ENCODE measurements at regions not wholly inside any gene's neighbourhood (a gene's known extent, or its start where the extent isn't known, plus 50 kb on each side); places are given as distances from the start of the nearest gene placed in this dataset.
"Not testable (repeated sequence)": the region's sequence is repeated elsewhere in the genome, so short reads cannot be mapped to it uniquely, and the experiment has no call there.

DNA sequence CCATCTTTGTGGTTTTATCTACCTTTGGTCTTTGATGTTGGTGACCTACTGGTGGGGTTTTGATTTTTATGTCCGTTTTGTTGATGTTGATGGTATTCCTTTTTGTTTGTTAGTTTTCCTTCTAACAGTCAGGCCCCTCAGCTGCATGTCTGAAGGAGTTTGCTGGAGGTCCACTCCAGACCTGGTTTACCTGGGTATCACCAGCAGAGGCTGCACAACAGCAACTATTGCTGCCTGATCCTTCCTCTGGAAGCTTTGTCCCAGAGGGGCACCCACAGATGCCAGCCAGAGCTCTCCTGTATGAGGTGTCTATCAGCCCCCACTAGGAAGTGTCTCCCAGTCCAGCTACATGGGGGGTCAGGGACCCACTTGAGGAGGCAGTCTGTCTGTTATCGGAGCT lies 199.3 kb upstream of the WDFY3 start:
- DNase-seq (ENCODE audit: low spot score): no peak

DNA sequence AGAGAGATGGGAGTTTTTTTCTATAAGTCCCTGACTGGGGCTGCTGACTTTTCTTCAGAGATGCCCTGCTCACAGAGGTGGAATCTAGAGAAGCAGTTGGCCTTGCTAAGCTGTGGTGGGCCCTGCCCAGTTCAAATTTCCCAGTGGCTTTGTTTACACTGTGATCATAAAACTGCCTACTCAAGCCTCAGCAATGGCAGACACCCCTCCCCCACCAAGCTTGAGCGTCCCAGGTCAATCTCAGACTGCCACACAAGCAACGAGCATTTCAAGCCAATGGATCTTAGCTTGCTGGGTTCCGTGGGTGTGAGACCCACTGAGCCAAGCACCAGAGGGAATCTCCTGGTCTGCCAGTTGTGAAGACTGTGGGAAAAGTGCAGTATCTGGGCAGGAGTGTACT lies 199.8 kb upstream of the WDFY3 start:
- no peak for DNase-seq (ENCODE audit: low spot score)

DNA sequence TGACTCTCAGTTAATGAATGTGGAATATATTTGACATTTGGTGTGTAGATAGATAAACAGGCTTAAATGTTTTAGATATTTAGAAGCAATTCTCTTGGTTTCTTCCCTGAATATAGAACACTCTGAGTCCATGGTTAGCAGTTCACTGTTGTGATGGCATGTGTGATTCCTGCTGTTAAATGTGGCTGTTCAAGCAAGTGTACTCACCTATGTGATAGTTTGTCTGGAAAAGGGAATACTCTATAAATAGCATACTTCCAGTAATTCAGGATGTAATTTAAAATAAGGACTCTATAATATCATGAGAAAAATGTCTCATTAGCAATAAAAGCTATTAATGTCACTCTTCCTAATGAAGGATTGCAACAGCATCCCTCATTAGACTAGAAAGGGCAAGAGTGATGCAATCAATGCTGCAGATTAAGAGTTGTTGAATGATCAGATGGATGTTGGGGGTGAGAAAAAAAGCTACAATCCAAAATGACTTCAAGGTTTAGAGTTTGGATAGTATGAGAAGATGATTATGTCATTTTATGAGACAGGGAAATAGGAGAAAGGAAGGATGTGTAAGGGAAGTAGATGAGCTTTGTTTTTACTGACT lies 201.8 kb upstream of the WDFY3 start:
- no peak for DNase-seq (ENCODE audit: low spot score)

DNA sequence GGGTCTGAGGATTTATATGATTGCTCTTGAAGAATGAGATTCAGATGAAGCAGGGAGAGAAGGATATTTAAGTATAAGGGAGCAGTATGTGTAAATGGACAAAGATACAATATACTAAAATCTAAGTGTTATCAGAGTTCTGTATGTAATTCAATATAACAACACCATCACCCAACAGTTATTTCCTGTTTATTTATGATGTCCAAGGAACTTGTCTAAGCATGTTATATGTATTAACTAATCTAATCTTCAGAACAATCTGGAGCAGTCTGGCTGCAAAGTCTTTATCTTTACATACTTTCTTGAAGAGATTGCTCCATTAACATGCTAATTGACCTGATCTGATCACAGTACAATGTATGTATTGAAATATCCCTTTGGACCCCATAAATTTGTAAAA lies 203.8 kb upstream of the WDFY3 start:
- DNase-seq (ENCODE audit: low spot score): no peak

DNA sequence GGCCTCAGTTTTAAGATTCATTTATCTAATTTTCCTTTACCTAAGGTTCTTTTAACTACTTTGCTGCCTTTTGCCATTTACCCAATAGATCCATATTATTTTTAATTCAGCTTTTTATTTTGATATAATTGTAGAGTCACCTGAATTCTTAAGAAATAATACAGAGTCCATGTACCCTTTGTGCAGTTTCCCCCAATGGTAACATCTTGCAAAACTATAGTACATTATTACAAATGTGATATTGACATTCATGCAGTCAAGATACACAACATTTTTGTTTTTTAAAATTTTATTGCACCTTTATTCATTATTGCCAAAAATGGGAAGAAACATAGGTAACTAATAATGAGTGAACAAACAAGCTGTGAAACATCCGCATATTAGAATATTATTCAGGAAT lies 208.7 kb upstream of the WDFY3 start:
- no peak for DNase-seq (ENCODE audit: low spot score)

DNA sequence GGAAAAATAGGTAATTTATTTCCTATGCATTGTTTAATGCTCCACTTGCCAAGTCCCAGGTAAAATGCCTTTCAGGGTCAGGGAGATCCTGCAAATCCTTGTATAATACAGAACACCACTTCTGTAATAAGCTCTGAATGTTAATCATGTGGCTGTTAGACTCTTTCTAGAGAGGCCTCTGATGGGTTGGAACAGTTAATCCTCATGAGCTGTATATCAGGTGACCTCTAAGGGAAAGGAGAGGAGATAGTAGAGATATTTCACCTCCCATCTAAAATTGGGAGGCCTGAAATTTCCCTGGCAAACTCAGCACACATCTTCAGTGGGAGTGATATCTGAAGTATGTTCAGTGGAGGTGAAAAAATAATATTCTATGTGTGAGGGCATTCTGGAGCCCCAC lies 210.6 kb upstream of the WDFY3 start:
- DNase-seq (ENCODE audit: low spot score): no peak

DNA sequence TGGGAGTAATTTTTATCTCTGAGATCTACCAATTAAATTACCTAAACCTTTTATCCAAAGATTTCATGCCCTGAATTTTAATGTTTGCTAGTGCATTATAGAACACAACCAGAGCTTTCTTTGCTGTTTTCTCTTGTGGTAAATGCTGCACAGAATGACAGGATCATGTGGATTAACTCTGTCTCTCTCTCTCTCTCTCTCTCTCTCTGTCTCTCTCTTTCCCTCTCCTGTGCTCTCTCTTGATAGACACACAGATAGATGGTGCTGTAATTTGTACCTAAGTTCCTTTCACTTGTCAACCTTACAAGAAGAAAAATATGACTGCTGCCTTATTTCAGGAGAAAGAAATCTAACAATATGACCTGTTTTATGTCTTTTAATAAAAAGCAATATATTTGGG lies 211.2 kb upstream of the WDFY3 start:
- DNase-seq (ENCODE audit: low spot score): no peak

DNA sequence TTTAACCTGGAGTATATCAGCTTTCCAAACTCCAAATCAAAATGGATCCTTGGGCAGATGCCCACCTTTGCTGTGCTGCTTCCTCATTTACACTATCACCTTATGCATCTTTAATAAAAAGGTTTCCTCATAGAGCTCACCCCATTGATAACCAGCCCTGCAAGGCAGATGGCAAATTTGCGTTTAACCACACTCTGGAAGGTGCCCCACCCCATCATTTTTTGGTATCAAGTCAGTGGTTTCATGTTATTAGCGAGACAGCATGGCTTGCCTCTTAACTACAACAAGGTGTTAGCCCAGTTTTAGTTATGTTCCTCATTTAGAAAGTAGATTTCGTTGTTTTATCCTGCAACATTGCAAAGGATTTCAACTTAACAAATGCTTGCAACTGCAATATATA lies 214.0 kb upstream of the WDFY3 start:
- no peak for DNase-seq (ENCODE audit: low spot score)

DNA sequence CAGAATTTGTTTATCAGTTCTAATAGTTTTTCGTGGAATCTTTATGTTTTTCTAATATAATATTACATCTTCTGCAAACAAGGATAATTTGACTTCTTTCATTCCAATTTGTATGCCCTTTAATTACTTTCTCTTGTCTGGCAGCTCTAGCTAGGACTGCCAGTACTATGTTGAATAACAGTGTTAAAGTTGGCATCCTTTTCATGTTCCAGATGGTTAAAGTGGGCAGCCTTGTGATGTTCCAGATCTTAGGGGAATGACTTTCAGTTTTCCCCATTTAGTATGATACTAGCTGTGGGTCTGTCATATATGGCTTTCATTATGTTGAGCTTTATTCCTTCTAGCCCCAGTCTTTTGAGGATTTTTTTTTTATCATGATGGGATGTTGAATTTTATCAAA lies 220.6 kb upstream of the WDFY3 start:
- no peak for DNase-seq (ENCODE audit: low spot score)

DNA sequence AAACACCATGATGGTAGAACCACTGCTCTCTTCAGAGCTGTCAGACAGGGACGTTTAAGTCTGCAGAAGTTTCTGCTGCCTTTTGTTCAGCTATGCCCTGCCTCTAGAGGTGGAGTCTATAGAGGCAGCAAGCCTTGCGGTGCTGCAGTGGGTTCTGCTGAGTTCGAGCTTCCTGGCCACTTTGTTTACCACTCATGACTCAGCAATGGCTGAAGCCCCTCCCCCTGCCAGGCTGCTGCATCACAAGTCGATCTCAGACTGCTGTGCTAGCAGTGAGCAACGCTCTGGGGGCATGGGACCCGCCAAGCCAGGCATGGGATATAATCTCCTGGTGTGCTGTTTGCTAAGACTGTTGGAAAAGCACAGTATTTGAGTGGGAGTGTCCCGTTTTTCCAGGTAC lies 229.5 kb upstream of the WDFY3 start:
- not testable (repeated sequence) for DNase-seq (ENCODE audit: low spot score)

DNA sequence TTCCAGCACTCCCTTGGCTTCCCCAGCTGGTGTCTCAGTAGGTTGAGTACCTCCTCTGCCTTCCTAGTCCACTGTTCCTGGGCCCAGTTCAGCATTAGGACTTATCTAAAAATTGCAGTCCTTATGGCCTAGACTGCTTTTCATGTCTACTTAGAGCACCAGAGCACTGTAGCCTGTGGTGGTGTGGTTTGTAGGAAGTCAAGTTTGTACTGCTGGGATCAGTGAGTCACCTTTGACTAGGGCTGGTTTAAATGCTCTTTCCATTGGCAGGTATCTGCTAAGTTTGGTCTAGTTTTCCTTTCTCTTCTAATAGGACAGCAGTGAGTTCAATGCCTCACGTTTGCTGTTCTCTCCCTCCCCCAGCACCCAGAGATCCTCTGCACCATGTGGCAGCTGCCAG lies 233.6 kb upstream of the WDFY3 start:
- DNase-seq (ENCODE audit: low spot score): no peak

DNA sequence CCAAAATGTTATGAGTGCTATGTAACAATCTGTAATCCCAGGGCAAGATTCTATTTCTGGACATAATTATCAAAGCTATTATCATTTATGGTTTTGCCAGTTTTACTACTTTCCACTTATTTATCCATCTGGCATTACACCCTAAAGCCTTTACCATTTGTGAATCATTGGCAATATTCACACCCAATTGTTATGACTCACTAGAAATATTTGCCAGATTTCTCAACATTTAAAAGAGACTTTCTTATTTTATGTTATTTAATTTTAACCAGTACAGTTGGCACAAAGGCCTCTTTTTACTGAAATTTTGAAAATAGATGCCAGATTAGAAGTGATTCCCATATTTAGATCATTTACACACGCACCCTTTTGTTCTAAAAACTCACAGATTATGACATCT lies 242.7 kb upstream of the WDFY3 start:
- no peak for DNase-seq (ENCODE audit: low spot score)

DNA sequence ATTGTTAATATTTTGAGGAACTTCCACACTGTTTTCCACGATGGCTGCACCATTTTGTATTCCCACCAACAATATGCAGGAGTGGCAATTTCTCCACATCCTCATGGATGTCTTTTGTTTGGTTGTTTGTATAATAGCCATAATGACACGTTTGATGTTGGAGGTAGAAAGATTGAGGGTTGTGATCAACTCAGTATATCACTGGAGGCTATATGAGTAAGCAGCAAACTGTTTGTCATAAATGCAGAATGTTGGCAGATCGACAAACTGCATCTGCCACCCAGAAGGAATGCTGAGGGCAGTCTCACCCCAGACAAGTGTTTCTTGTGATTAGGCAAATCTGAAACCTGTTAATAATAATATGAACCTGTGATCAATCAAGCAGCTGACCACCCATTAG lies 243.9 kb upstream of the WDFY3 start:
- DNase-seq (ENCODE audit: low spot score): no peak

DNA sequence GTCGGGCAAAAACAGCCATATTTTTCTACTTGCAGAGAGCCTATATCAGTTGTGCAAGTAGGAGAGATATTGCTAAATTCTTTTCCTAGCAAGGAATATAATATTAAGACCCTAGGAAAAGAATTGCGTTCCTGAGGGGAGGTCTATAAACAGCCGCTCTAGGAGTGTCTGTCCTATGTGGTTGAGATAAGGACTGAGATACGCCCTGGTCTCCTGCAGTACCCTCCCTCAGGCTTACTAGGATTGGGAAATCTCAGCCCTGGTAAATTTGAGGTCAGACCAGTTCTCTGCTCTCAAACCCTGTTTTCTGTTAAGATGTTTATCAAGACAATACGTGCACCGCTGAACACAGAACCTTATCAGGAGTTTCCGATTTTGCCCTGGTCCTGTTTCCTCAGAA lies 250.1 kb upstream of the WDFY3 start:
- not testable (repeated sequence) for DNase-seq (ENCODE audit: low spot score)

DNA sequence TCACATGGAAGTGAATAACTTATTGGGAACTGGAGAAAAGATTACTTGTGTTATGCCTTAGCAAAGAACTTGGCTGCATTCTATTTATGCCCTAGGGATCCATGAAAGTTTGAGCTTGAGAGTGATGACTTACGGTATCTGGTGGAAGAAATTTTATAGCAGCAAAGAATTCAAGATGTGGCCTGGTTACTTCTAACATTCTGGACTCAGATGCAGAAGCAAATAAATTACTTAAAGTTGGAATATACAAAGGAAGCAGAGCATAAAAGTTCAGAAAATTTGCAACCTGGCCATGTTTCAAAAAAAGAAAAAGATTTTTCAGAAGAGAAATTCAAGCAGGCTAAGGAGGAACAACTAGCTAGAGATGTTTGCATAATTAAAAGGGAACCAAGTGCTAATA lies 252.3 kb upstream of the WDFY3 start:
- DNase-seq (ENCODE audit: low spot score): no peak

DNA sequence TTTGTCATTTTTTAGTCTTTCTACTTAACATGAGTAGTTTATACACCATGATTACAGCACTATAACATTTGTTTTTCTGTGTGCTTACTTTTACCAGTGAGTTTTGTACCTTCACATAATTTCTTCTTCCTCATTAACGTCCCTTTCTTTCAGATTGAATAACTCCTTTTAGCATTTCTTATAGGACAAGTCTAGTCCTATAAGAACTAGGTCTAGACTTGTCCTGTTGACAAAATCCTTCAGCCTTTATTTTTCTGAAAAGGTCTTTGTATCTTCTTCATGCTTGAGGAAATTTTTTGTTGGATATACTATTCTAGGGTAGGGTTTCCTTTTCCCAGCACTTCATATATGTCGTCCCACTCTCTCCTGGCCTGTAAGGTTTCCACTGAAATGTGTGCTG lies 253.3 kb upstream of the ARHGAP24 start:
- no peak for DNase-seq (ENCODE audit: low spot score)

DNA sequence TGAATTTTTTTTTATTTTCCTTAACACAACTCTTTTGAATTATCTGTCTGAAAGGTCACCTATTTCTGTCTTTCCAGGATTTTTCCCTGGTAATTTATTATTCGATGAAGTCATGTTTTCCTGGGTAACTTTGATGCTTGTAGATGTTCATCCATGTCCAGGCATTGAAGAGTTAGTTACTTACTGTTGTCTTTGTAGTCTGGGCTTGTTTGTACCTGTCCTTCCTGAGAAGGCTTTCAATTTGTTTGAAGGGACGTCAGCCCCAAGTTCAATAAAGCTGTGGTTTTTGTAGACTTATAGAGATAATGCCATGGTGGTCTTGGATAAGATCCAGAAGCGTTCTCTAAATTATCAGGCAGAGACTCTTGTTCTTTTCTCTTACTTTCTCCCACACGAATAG lies 252.4 kb upstream of the ARHGAP24 start:
- no peak for DNase-seq (ENCODE audit: low spot score)

DNA sequence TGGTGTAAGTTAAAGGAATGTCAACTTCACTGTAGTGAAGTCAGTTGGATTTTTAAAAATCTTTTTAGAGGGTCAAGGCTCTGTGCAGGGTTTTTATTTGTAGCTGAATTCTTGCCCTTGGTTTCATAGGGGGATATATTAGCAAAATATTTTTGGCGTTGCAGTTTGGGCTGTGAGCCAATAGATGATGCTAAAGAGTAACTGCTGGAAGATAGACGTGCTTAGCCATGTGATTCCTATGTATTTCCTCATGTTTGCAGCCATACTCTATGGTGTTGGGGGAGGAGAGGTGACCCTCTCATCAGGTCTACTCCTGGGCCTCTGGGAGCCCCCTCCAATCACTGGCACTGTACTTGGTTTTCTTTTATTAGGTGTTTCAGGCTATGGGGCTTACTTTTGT lies 246.7 kb upstream of the ARHGAP24 start:
- DNase-seq (ENCODE audit: low spot score): no peak

DNA sequence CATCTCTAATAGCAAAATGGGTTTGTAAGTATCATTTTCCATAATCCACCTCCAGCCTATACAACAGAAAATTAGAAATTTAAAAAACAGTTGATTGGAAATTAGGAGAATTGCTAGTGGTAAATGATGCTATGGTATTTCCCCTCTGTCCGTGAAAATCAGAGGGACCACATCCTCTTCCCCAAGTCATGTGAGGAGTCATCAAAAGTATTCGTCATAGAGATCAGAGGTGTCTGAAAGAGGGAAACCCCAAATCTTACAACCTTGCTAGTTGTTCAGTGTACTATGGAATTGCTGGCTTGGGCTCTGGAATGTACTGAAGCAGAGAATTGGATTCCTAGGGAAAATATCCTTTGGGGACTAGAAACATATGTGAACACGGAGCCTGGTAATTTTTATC lies 241.4 kb upstream of the ARHGAP24 start:
- no peak for DNase-seq (ENCODE audit: low spot score)

DNA sequence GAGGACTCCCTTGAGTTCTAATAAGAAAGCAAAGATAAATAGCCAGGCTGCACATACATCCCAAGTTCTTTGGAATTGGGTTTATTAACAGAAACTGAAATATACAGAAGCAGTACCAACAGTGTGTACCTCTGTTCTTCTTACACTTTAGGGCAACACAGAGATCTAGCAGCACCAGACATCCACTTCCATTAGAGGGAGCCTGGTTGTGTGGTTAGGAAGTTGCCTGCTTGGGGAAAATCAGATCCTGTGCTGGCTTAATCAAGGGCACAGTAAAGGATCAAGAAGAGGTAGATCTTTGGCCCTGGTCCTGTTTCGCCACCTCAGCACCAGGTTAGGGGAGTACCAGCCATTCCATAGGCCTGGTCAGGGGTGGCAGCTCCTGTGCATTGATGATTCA lies 231.1 kb upstream of the ARHGAP24 start:
- DNase-seq (ENCODE audit: low spot score): no peak

DNA sequence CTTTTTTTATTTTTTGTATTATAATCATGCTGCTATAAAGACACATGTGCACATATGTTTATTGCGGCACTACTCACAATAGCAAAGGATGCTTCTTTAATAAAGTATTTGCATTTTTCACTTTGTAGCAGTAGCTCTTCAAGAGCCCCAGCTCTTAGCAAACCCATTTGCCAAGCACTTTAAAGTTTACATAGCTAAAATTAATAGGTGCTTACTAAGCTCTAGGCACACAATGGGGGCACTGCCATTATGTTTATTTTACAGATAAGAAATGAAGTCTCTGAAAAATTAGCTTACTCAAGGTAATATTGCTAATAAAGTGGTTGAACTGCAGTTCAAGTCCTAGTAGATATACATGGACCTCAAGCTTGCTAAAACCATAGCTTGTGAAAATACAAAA lies 230.3 kb upstream of the ARHGAP24 start:
- no peak for DNase-seq (ENCODE audit: low spot score)

DNA sequence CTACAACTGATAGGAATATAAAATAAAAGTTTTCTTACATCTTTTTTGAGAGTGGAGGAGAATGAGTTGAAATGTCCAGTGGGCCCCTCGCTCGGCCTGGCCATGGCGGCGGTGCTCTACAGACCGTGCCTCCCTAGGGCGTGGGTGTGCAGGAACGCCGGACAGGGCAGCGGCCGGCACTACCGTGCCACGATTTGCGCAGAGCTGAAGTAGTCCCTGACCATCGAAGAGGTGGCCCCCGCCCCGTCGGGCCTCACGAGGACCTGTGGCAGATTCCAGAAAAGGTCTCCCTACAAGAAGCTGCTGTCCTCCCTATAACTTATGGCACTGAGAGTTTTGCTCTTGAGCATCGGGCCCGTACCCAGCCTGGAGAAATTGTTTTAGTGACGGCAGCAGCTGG lies 228.9 kb upstream of the ARHGAP24 start:
- DNase-seq (ENCODE audit: low spot score): no peak

DNA sequence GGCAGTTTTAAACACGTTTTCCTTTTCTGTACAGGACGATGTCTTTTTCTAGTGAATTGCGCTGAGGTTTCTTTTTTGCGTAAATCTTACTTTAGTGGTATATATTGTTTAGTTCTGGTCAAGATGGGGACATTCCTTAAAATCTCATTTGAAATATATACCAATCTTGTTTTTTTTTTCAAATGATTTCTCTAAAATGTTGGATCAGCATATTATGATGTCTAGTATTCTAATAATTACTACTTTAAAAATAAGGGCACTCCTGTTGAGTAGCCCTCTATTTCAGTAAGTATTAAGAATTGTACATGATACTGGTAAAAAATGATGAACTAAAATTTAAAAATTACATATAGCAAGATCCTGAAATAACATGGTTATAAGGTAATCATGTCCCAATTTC lies 224.1 kb upstream of the ARHGAP24 start:
- no peak for DNase-seq (ENCODE audit: low spot score)

DNA sequence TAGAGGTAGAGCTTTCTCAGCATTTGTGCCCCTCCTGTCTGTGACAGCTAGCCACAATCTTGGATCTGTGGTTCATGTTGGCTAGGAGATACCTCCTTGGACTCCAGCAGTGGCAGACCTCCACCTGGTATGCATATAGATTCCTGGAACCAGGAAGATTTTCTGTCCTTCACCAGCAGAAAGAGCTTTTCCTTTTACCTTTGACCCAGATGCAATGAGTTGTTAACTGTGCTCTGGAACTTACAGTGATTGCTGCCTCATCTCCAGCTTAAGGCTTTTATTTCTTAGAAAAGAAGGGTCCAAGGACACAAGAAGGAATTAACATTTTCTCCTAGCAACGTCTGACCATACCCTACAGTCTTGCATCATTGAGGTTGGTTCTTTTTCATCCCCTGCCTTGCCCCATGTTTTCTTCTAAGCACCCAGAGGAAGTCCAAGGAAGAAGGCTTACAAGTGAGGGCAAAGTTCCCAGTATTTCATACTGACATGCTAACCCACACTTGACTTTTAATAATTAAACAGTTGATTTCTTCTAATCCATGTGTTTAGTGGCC lies 217.1 kb upstream of the ARHGAP24 start:
- no peak for DNase-seq (ENCODE audit: low spot score)

DNA sequence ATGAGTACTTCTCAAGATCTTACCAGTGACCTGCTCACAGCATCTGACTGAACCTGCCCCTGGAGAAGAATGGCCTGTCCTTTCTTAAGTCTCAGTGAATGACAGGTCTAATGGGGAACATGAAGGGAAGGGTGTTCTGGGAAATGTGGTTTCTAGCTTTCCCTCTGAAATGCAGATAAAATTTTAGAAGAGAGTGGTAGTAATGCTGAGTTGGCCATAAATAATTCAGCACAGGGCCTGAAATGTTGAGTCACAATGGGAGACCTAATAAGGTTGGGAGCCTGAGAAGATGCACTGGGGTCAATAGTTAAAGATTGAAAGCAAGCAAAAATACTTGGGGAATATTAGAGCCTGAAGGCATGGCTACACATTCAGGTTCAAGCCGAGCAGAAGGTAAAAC lies 214.9 kb upstream of the ARHGAP24 start:
- no peak for DNase-seq (ENCODE audit: low spot score)
